ENCODE measurements at regions not wholly inside any gene's neighbourhood (a gene's known extent, or its start where the extent isn't known, plus 50 kb on each side); places are given as distances from the start of the nearest gene placed in this dataset.
"Not testable (repeated sequence)": the region's sequence is repeated elsewhere in the genome, so short reads cannot be mapped to it uniquely, and the experiment has no call there.

DNA sequence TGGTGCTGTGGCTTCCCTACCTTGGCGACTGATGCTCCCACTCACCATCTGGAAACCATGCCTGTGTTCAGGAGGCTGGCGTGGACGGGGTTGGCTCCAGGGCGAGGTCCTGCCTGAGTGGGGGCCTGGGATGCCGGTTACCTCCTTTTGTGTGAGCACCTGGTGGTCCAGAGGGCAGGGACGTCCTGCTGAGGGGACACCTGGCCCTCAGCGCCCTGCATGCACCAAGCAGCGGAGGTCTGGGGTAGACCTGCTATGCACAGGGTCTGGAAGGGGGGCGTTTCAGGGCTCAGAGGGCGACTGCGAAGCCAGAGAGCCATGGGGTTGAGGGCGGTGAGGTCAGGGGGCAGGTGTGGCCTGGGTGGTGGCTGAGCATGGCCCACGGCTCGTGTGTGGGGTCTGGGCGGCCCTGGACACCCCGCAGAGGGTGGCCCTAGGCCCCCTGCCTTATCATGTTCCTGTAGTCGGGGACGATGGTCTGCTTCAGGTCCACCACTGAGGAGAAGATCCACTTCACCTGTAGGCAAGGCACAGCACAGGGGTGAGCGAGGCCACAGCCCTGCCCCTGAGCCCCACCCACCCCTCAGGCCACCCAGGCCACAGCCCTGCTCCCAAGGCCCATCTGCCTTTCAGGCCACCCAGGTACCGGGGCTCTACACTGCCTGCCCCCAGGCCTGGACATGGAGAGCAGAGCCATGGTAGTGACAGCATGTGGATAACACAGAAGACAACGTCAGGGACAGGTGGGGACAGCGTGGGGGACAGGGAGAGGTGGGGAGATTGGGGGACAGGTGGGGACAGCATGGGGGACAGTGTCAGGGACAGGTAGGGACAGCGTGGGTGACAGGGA is 95.3 kb downstream of the TMEM121 start:
- not testable (repeated sequence) for TF ChIP-seq EZH2 (IDR thresholded peaks at IDR 0.05); POLR2AphosphoS5 (IDR thresholded peaks at IDR 0.05; ENCODE audit: borderline replicate concordance, low read depth, low read length); FOXP2 (optimal IDR thresholded peaks at IDR 0.05; ENCODE audit: control extremely low read depth, extremely low read length, insufficient read depth)

Measured in SK-N-MC (cell line).